ENCODE measurements at regions not wholly inside any gene's neighbourhood (a gene's known extent, or its start where the extent isn't known, plus 50 kb on each side); places are given as distances from the start of the nearest gene placed in this dataset.

- no peak for DNase-seq (ENCODE audit: low read depth in 2 of 2)
- Histone ChIP-seq H3K27ac (ENCODE audit: insufficient read depth, low read length) (no peak overlapping the region), H4K20me1 (ENCODE audit: control insufficient read depth, extremely low read depth, insufficient read depth, low read length) (no peaks in the 10 kb centered on the region), H3K27me3 (ENCODE audit: control insufficient read depth, insufficient read depth, low read length) (no peaks in the 10 kb centered on the region), H3K9me3 (ENCODE audit: control insufficient read depth, insufficient read depth, low read depth, low read length) (no peaks in the 10 kb centered on the region), H3K4me3 (replicated peaks in 1 of 4; ENCODE audit: control extremely low read depth in 1 of 4, insufficient read depth in 1 of 4, low read depth in 3 of 4, low read length in 4 of 4) (no peak overlapping the region), H3K36me3 (ENCODE audit: control insufficient read depth, insufficient read depth, low read length) (no peaks in the 10 kb centered on the region), H2AFZ (ENCODE audit: low read length) (no peak overlapping the region), H3K4me2 (ENCODE audit: extremely low read depth, insufficient read depth, low read length) (no peak overlapping the region), H3K79me2 (ENCODE audit: control insufficient read depth, insufficient read depth, low read length) (no peaks in the 10 kb centered on the region), H3K9ac (ENCODE audit: insufficient read depth, low read length) (no peak overlapping the region), H3K4me1 (ENCODE audit: control insufficient read depth, extremely low read depth, insufficient read depth, low read length) (no peaks in the 10 kb centered on the region)
- TF ChIP-seq EZH2 (IDR thresholded peaks at IDR 0.05; ENCODE audit: low read length, missing control alignments), result no peak
- no peak for TF ChIP-seq CTCF (conservative IDR thresholded peaks at IDR 0.05 in 1 of 2, IDR thresholded peaks at IDR 0.05 in 1 of 2; ENCODE audit: low read depth in 1 of 2, low read length in 2 of 2)
Measured at GRCh38 chr6:153251326-153251725, 120.2 kb upstream of the RGS17 start.

GRCh38 chr6:153237670-153238069, 106.6 kb upstream of the RGS17 start:
- H4K20me1 ChIP-seq (ENCODE audit: control insufficient read depth, extremely low read depth, insufficient read depth, low read length), result no peaks in the 10 kb centered on the region
- no peaks in the 10 kb centered on the region for H3K27me3 ChIP-seq (ENCODE audit: control insufficient read depth, insufficient read depth, low read length)
- no peak for DNase-seq (ENCODE audit: low read depth in 2 of 2)
- H3K4me3 ChIP-seq (replicated peaks in 1 of 4; ENCODE audit: control extremely low read depth in 1 of 4, insufficient read depth in 1 of 4, low read depth in 3 of 4, low read length in 4 of 4), result no peak overlapping the region
- H3K79me2 ChIP-seq (ENCODE audit: control insufficient read depth, insufficient read depth, low read length), result no peaks in the 10 kb centered on the region
- H3K27ac ChIP-seq (ENCODE audit: insufficient read depth, low read length), result no peak overlapping the region
- no peaks in the 10 kb centered on the region for H3K9me3 ChIP-seq (ENCODE audit: control insufficient read depth, insufficient read depth, low read depth, low read length)
- H3K4me1 ChIP-seq (ENCODE audit: control insufficient read depth, extremely low read depth, insufficient read depth, low read length), result no peaks in the 10 kb centered on the region
- no peak for TF ChIP-seq CTCF (conservative IDR thresholded peaks at IDR 0.05 in 1 of 2, IDR thresholded peaks at IDR 0.05 in 1 of 2; ENCODE audit: low read depth in 1 of 2, low read length in 2 of 2)
- TF ChIP-seq EZH2 (IDR thresholded peaks at IDR 0.05; ENCODE audit: low read length, missing control alignments), result no peak
- H3K36me3 ChIP-seq (ENCODE audit: control insufficient read depth, insufficient read depth, low read length), result no peaks in the 10 kb centered on the region
- H3K4me2 ChIP-seq (ENCODE audit: extremely low read depth, insufficient read depth, low read length), result no peak overlapping the region
- no peak overlapping the region for H2AFZ ChIP-seq (ENCODE audit: low read length)
- H3K9ac ChIP-seq (ENCODE audit: insufficient read depth, low read length), result no peak overlapping the region

- Histone ChIP-seq H3K27me3 (ENCODE audit: control insufficient read depth, insufficient read depth, low read length) (no peaks in the 10 kb centered on the region), H4K20me1 (ENCODE audit: control insufficient read depth, extremely low read depth, insufficient read depth, low read length) (no peaks in the 10 kb centered on the region), H2AFZ (ENCODE audit: low read length) (no peak overlapping the region), H3K79me2 (ENCODE audit: control insufficient read depth, insufficient read depth, low read length) (no peaks in the 10 kb centered on the region), H3K4me2 (ENCODE audit: extremely low read depth, insufficient read depth, low read length) (no peak overlapping the region), H3K27ac (ENCODE audit: insufficient read depth, low read length) (no peak overlapping the region), H3K4me1 (ENCODE audit: control insufficient read depth, extremely low read depth, insufficient read depth, low read length) (no peaks in the 10 kb centered on the region), H3K4me3 (replicated peaks in 1 of 4; ENCODE audit: control extremely low read depth in 1 of 4, insufficient read depth in 1 of 4, low read depth in 3 of 4, low read length in 4 of 4) (no peak overlapping the region), H3K9me3 (ENCODE audit: control insufficient read depth, insufficient read depth, low read depth, low read length) (no peaks in the 10 kb centered on the region), H3K9ac (ENCODE audit: insufficient read depth, low read length) (no peak overlapping the region), H3K36me3 (ENCODE audit: control insufficient read depth, insufficient read depth, low read length) (no peaks in the 10 kb centered on the region)
- TF ChIP-seq CTCF (conservative IDR thresholded peaks at IDR 0.05 in 1 of 2, IDR thresholded peaks at IDR 0.05 in 1 of 2; ENCODE audit: low read depth in 1 of 2, low read length in 2 of 2) (peak; percentile 93 to 99), EZH2 (IDR thresholded peaks at IDR 0.05; ENCODE audit: low read length, missing control alignments) (no peak)
- DNase-seq (ENCODE audit: low read depth in 2 of 2), result peak; percentile 30 to 56
Measured at GRCh38 chr6:153231048-153231646, 100.1 kb upstream of the RGS17 start.

Data from fibroblast of lung (primary cell).